EH (cell line): ENCODE measurements at regions not wholly inside any gene's neighbourhood (a gene's known extent, or its start where the extent isn't known, plus 50 kb on each side); places are given as distances from the start of the nearest gene placed in this dataset.

Experiments used
- DNase-seq: peaks from one replicate; pipeline ENCODE4 v3.0.0-alpha.2; 2015; ENCODE audit warnings: low read depth

DNA sequence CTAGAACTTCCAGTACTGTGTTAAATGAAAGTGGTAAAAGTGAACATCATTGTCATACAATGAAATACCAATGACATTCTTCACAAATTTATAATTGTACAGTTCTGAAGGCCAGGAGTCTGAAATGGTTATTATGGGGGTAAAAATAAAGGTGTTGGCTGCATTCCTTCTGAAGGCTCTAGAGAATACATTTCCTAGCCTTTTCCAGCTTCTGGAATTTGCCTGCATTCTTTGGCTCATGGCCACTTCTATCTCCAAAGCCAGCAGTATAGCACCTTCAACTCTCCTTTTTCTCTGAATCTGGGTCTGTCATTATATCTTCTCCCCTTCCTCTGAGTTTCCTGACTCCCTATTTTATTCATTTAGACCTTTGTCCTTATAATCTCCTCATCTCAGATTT is 1232.7 kb upstream of the TENM4 start:
- DNase-seq, result no peak

DNA sequence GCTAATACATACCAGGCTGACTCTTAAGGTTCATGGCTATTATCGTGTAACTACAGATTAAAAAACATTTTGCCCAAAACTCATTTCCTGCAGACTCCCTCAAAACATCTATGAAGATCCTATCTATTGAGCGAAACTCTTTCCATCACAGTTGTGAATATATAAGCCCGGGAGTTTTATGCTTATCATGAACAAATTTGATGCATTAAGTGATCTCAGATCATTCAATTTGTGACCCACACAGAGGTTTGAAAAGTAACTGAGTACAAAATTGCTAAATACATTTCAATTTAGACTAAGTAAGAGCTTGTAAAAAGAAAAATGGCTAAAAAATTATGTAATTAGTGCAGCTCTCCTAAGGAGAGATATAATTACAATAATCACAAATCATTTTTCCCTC is 1228.8 kb upstream of the TENM4 start:
- no peak for DNase-seq

DNA sequence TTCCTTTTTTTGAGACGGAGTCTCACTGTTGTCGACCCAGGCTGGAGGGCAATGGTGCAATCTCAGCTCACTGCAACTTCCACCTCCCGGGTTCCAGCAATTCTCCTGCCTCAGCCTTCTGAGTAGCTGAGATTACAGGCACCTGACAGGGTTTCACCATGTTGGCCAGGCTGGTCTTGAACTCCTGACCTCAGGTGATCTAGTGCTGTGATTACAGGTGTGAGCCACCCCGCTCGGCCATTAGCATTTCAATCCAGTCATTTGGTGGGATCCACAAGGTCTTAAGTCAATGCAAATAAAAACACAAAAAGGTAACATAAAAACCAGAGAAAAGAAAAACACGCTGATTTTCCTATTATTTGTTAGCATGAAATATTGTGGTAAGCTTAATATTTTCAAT is 1227.2 kb upstream of the TENM4 start:
- DNase-seq, result no peak

DNA sequence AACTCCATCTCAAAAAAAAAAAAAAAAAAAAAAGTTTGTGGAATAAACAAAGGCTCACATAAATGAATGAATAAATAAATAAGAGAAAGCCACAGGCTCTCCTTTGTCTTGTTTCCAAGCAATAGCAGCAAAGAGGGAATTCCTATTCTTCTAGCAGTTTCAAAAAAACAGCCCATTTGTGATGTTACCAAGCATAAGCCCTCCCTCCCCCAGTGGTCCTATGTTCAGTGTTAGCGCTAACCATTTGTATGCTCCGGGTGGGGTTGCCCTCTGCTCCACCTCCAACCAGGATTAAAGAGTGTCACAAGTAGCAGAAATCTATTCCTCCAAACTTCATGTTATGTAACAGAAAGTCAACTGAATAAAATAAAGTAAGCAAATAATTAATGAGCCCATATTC is 1215.0 kb upstream of the TENM4 start:
- DNase-seq, result no peak

DNA sequence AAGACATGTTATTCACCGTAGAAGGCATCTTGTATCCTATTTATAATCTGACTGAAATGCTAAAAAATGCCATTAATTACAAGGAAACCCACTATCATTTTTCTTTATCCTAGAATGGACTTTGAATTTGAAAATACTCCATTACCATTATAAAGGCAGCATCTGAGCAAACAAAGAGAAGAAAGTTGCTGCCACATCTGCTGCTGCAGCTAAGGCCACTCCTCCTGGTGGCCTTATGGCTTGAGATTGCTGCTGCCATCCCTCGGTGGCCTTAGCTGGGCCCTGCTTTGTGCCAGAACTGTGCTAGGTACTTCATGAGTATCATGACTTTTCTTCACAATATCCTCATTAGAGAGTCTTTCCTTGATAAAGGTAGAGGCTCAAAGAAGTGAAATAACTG is 1210.1 kb upstream of the TENM4 start:
- DNase-seq, result no peak

DNA sequence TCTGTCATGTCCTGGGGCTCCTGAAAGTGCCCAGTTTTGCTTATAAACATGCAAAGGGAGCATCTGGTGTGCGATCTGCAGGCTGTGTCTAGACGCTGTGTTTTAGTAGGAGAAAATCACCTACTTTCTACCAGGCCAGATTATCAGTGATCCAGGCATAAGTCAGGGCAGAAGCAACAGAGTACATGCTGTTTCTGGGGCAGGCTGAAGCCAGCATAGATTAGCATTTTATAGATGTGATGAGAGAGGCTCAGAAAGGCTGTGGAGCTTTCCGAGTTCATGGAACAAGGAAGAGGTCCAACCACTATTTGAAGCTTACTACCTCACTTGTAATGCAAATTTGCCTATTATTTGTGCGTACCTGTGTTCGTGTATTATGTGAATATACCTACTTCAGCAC is 1208.4 kb upstream of the TENM4 start:
- no peak for DNase-seq

DNA sequence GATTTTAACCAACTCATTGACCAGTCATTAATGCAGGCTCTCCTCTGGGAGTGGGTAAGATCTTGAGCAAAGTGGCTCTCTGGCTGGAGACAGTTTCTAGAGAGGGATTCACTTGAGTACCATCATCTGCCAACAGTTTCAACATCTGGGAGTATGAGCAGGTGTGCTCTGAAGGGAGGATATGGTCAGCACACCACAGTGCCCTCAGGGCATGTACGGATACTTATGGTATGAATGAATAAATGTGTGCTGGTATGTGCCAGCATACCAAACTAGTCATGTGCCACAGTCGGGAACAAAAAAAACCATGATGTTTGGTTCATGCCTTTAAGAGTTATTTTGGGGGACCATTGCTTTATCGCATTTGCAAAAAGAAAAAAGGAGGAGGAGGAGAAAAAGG is 1197.5 kb upstream of the TENM4 start:
- no peak for DNase-seq

DNA sequence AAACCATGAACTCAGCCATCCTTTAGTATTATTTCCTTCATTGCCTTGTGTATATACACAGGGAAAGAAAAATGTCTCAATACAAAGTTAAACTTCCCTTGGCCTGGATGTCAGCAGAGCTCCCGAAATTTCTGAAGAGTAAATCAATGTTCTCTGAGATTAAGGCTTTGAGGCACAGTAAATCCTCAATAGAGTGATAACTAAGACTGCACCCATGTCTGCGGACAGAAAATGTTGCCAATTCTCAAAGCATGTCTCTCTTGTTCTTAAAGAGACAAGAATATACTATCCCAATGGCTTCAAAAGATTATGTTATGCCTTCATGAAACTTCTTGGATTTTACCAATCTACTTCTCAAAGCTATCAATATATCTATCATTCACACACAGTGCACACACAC is 1196.7 kb upstream of the TENM4 start:
- DNase-seq, result no peak

DNA sequence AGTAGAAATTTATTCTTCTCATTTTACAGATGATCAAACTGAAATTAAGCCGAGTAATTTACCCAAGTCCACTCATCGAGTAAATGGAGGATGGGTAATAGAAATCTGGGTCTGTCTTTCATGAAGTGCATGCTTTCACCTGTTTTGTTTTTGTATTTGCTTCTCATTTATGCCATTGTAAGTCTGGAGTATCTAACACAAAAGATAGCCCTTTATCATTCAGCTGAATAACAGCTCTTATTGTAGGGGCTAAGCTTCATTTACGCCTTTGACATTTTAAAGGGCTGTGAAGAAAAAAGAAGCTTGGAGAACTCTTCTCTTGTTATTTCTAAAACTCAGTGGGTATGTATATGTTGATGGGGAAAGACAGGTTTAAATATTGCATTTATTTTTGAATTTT is 1196.2 kb upstream of the TENM4 start:
- DNase-seq, result no peak

DNA sequence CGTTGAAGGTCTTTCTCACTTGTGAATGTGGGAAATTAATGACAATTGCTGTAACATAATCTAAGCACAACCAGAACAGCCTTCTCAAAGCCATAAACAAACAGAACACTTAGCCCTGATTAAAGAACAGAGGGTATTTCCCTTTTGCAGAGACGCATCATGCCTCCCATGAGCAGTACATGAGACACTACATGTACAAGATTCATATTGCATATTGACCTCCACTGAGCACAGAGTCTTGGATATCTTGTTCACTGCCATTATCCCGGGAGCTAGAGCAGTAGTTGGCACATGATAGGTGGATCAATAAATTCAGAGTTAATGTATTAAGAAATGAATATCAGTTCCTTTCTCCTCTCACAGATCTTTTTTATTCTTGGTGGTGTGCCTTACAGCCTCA is 1194.3 kb upstream of the TENM4 start:
- no peak for DNase-seq

DNA sequence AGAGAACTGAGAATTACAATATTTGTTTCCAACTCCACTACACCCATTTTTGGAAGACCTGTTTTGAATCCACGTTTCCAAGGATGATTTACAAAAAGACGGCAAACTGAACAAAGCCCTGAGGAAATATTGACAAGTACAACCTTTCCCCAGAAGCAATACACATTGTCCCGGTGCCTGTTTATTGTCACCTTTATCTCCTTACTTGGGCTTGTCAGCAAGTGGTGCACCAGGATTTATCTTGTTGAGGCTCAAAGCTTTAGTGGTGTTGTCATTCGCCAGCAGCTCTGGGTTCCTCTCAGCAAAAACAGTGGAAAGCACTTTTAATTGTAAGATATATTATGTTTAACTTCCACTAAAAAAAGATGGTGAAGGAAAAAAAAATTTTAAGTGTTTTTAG is 1191.9 kb upstream of the TENM4 start:
- no peak for DNase-seq

DNA sequence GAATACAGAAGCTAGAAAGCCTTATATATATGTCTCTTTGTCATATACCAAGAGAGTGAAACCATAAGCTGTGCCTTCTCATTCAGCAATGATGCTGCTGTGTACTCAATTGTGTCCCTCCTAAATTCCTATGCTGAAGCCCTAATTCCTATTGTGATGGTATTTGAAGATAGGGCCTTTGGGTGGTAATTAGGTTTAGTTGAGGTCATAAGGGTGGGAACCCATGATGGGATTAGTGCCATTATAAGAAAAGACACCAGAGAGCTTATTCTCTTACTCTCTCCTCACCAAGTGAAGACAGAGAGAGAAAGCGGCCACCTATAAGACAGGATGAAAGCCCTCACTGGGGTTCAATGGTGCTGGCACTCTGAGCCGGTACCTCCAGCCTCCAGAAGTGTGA is 1191.3 kb upstream of the TENM4 start:
- DNase-seq, result no peak

DNA sequence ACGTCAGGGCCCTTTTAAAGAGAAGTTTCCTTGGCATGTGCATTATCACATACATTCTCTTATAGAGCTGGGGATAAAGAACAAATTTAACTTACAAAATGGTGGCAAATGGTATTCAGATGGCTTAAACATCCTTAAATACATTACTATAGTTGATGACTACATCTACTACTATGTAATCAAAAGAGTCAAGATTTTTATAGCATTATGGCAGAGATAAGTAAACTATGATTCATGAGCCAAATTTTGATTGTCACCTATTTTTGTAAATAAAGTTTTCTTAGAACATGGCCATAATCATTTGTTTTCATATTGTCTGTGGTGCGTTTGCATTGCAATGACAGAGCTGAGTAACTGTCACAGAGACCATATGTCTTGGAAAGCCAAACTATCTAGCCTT is 1188.6 kb upstream of the TENM4 start:
- no peak for DNase-seq

DNA sequence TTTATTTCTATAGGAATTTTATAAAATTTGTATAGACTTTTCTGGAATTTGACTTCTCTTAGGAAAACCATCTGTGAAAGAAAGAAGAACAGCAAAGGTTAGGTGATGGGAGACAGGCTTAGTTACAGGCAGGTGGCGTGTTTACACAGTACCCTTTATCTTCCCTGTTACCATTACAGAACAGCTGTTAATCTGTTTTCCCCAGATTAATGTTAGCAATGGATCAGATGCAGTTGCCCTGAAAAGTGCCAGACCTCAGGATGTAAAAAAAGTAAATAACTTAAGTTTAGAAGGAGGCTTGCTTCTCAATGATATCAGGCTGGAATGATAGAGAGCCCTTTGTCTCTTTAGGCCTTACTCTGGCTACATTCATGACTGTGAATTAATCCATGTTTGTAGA is 1186.5 kb upstream of the TENM4 start:
- no peak for DNase-seq

DNA sequence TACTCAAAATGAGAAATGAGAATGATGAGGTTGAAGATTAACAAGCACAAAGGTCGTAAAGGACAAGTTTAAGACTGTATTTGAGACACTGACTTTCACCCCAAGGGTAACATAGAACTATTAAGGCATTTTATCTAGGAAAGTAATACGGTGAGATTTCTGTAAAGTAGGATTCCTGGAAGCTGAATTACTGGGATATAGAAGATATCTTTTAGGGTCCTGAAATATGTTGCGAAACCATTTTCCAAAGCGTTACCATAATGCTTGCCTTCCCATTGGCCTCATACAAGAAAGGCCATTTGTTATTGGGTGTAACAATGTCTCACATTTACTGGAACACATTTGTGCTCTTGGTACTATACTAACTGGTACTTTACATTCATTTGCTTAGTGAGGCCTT is 1185.9 kb upstream of the TENM4 start:
- no peak for DNase-seq

DNA sequence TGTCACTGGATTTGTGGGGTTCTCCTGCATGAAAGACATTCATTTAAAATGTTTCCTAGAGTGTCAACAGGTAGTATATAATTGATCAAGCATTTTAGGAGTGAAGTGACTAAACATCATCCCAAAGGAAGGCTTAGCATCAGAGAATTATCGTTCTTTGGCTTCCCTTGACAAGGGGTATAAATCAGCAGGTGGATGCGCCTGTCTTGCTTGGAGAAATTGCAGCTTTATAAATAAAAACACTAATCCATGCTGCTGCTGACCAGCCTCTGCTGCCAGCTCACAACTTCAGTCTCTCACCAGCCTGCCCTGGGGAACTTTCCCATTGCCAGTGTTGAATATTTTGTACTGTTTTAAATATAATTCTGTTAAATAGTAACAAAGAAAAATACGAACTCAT is 1184.7 kb upstream of the TENM4 start:
- DNase-seq, result no peak

DNA sequence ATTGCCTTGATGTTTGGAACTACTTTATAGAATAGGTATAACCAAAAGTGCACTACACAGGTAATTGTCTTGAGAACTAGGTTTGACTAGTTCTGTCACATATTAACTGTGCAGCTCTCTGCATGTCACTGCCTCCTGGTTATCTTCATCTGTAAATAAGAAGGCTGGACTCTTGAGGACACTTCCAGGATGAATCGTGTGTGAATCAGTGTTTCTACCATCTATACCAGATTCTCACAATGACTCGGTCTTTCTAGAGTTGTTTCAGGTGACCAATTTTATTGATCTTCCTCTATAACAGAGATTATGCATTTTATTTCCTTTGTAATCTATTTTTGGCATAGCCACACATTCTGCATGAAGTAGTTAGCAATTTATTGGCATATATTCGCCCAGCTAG is 1181.0 kb upstream of the TENM4 start:
- DNase-seq, result no peak

DNA sequence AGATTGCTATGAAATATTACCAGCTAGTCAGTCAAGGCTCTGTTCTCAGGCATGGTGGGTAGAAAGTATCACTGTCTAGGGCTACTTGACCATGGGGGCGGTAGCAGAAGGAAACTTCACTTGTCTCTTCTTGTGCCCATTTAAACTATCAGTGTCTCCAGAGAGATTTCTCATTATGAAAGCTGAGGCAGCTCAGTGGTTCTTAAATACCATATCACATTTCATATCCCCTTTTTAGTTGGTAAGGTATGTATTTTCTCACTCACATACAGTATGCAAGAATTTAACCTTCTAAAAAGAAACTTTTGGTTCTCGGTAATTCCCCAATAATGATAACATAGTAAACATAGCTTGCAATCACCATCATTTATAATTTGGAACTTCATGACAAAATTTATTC is 1180.0 kb upstream of the TENM4 start:
- no peak for DNase-seq

DNA sequence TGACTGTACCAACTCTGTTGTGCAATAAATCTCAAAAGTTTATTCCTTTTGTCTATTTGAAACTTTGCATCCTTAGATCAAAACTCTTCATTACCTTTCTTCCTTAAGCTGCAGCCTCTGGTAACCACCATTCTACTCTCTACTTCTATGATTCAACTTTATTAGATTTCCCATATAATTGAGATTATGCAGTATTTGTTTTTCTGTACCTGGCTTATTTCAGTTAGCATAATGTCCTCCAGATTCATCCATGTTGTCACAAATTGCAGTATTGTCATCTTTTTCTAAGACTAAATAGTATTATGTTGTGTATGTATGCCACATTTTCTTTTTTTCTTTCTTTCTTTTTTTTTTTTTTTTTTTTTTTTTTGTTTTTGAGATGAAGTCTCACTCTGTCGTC is 1176.3 kb upstream of the TENM4 start:
- no peak for DNase-seq

DNA sequence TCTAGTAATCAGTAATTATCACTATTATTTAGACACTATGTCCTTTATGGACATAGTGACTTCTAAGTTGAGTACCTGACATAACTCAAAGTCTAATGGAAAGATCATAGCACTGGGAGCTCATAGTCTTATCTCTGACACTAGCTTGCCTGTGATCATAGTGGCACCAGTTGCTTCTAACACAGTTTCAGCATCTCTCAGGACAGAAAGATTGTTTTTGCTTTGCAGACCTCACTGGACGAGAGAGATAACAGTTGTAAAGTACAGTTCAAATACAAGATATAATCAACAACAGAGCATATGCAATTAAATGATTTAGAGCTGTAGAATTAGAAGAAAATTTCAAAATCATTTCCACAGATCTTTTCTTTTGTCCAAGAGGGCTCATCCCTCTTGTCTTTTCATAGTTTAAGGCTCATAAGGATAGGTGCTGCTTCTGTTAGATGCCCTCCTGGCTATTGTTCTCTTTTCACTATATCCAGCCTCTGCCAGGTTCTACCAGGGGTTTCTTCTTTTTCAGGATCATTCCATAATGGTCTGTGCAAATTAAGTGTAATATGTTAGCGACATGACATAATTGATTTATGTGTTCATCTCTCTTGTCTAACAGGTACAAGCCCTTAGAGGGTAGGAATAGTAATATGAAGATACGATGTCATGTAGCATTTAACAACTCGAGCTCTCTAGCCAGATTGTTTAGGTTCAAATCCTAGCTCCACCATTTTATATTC is 1175.4 kb upstream of the TENM4 start:
- no peak for DNase-seq

DNA sequence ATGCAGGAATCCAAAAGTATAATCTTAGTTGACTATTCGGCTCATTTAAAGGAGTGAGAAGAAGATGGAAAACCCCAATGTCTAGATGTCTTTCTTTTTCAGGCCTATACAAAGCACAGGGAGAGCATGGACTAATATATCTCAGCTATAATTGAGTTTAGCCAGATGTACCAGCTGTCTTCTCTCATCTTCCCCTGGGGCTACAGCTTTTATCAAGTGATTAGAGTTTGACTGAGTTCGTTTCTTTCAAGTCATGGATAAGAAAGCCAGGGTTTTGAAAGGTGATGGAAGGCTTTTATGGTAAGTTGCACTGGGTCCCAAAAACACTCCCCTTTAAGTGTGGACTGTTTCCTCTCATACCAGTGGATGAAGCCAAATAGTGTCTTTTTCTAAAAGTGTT is 1172.8 kb upstream of the TENM4 start:
- DNase-seq, result no peak

DNA sequence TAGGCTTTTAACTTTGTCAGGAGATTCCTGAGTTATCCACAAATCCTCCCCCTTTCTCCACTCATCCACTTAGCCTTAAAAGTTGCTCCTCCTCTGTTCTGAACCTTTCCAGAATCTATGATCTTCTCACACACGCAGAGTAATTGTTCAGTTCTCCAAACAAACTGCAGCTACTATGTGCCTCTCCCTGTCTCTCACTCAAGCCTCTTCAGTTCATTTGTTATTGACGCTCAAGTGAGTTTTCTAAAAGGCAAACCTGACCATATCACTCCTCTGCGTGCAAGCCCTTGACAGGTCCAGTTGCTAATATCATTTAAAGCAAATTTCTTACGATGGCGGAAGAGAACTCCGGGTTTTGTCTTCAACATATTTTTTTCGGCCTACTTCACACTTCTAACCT is 1169.7 kb upstream of the TENM4 start:
- DNase-seq, result no peak

DNA sequence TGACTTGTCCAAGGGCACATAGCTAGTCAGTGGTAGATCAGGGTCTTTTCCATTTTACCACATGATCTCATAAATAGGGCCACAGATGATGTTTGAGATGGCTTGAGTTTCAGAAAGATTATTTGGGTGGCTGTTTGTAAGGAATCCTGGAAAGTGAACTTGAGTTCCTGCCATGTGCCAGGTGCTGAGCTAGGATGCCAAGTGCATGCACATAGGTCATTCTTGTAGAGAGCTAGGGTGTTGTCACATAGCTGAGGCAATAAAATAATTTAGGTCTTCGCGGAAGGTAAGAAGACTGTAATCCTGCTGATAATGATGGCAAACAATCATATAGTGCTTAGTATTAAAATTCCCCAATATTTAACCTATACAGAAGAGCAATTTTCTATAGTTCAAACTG is 1162.6 kb upstream of the TENM4 start:
- no peak for DNase-seq

DNA sequence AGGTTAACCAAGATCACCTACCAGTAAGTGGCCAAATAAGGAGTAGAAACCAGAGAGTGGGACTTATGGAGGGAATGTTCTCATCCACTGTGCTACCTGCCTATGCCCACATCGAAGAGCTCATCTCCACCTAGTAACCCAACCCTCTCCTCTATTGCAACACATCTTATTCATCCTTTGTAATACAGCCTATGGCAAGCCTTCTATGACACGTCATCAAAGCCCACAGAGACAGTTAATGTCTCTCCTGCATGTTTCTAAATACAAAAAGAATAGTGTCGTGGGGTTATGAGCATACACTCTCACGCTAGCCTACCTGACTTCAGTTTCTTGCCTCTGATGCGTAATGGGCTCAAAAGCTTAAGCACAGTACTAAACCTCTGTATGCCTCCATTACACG is 1158.1 kb upstream of the TENM4 start:
- DNase-seq, result no peak

DNA sequence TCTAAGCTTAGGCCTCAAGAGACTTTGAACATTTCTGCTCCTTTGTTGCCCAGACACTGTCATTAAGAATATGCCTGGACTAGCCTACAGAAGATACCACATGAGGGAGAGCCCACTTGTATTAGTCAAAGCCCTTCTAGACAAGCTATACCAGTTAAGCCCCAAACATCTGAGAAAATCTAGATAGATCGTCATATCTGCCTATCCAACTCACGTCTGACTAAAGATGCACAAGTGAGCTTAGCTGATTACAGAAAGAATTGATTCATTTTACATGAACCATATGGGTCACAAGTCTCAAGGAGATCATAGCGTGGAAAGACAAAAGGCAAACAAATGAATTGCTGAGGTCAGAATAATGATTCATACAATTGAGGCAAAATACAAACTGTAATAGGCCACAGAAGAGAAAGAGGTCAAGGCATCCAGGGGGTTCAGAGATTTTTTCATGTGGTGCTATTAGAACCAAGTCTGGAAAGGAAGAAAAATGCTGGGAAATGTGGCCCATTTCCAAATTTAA is 1155.5 kb upstream of the TENM4 start:
- DNase-seq, result no peak
